GM18870 (cell line): ENCODE measurements at regions not wholly inside any gene's neighbourhood (a gene's known extent, or its start where the extent isn't known, plus 50 kb on each side); places are given as distances from the start of the nearest gene placed in this dataset.
"Not testable (repeated sequence)": the region's sequence is repeated elsewhere in the genome, so short reads cannot be mapped to it uniquely, and the experiment has no call there.

Experiments used
- ATAC-seq: cut with Tn5 transposase; IDR thresholded peaks from one replicate; pipeline ENCODE4 v1.9.1; 2021; ENCODE audit warnings: moderate library complexity; ENCODE audit not compliant: unreplicated experiment

GRCh38 chr4:17018621-17019020, 120.2 kb upstream of the LDB2 start:
- ATAC-seq, result not testable (repeated sequence)

GRCh38 chr4:17018013-17018412, 119.6 kb upstream of the LDB2 start:
- no peak for ATAC-seq

- no peak for ATAC-seq
These were observed 115.0 kb upstream of the LDB2 start for GRCh38 chr4:17013382-17014006.

- no peak for ATAC-seq
These were observed 114.0 kb upstream of the LDB2 start for GRCh38 chr4:17012451-17012850.

GRCh38 chr4:17010426-17011087, 112.1 kb upstream of the LDB2 start:
- no peak for ATAC-seq

GRCh38 chr4:17009871-17010367, 111.5 kb upstream of the LDB2 start:
- ATAC-seq, result no peak

- no peak for ATAC-seq
These were observed 110.4 kb upstream of the LDB2 start for GRCh38 chr4:17008834-17009345.

- not testable (repeated sequence) for ATAC-seq
These were observed 105.4 kb upstream of the LDB2 start for GRCh38 chr4:17003606-17004392.

GRCh38 chr4:16995451-16995850, 97.0 kb upstream of the LDB2 start:
- ATAC-seq, result no peak

- no peak for ATAC-seq
These were observed 95.8 kb upstream of the LDB2 start for GRCh38 chr4:16993956-16994840.

GRCh38 chr4:16992566-16993225, 94.3 kb upstream of the LDB2 start:
- no peak for ATAC-seq

- ATAC-seq, result no peak
These were observed 93.0 kb upstream of the LDB2 start for GRCh38 chr4:16991450-16991849.

GRCh38 chr4:16989371-16989770, 90.9 kb upstream of the LDB2 start:
- no peak for ATAC-seq

GRCh38 chr4:16988814-16989213, 90.4 kb upstream of the LDB2 start:
- no peak for ATAC-seq

GRCh38 chr4:16977081-16977480, 78.6 kb upstream of the LDB2 start:
- ATAC-seq, result no peak

- ATAC-seq, result no peak
These were observed 71.3 kb upstream of the LDB2 start for GRCh38 chr4:16969696-16970135.

- no peak for ATAC-seq
These were observed 69.3 kb upstream of the LDB2 start for GRCh38 chr4:16967722-16968121.

GRCh38 chr4:16959305-16959704, 60.9 kb upstream of the LDB2 start:
- ATAC-seq, result no peak

GRCh38 chr4:16952896-16953630, 54.6 kb upstream of the LDB2 start:
- ATAC-seq, result no peak
